HG02970 (cell line): ENCODE measurements at regions not wholly inside any gene's neighbourhood (a gene's known extent, or its start where the extent isn't known, plus 50 kb on each side); places are given as distances from the start of the nearest gene placed in this dataset.

ENCODE experiments used
- ATAC-seq: cut with Tn5 transposase; IDR thresholded peaks from one replicate; pipeline ENCODE4 v1.9.1; 2021; ENCODE audit warnings: mild to moderate bottlenecking, moderate library complexity, moderate number of reproducible peaks; ENCODE audit not compliant: unreplicated experiment, low FRiP score

GRCh38 chr20:21583486-21584168 is 69.8 kb upstream of the NKX2-2 start:
- no peak for ATAC-seq

- ATAC-seq, result no peak
These were observed 63.7 kb upstream of the NKX2-2 start for GRCh38 chr20:21577551-21577950.

GRCh38 chr20:21575981-21576740 is 62.3 kb upstream of the NKX2-2 start:
- no peak for ATAC-seq

- ATAC-seq, result no peak
These were observed 61.3 kb upstream of the NKX2-2 start for GRCh38 chr20:21575167-21575566.

DNA sequence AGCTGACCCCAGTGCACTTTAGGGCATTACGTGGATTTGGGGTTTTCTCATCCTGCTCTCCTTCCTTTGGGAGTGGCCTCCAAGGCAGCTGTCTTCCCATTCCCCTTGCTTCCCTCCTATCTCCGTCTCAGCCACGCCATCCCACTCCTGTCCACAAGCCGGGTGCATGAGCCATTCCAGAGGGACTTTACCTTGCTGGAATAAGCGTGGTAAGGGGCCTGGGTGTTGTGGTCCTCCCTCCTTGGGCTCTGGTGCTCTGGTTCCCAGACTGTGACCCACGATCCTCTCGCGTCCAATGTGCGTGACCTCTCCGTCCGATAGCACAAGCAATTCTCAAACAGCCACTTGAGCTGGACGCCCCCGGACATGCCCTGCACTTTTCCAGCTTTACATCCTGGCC is 60.6 kb upstream of the NKX2-2 start:
- no peak for ATAC-seq

DNA sequence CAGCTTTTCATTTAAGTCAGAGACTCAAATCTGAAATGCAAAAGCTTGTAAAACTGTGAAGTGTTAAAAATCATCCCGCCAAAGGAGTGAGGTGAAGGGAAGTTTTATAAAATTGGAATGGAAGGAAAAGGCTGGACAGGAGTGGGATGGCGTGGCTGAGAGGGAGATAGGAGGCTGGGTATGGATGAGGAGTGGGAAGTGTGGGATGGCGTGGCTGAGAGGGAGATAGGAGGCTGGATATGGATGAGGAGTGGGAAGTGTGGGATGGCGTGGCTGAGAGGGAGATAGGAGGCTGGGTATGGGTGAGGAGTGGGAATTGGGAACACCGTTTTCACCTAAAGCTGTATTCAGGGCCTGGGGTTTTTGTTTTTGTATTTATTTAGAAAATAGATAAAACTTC is 59.4 kb upstream of the NKX2-2 start:
- ATAC-seq, result no peak

DNA sequence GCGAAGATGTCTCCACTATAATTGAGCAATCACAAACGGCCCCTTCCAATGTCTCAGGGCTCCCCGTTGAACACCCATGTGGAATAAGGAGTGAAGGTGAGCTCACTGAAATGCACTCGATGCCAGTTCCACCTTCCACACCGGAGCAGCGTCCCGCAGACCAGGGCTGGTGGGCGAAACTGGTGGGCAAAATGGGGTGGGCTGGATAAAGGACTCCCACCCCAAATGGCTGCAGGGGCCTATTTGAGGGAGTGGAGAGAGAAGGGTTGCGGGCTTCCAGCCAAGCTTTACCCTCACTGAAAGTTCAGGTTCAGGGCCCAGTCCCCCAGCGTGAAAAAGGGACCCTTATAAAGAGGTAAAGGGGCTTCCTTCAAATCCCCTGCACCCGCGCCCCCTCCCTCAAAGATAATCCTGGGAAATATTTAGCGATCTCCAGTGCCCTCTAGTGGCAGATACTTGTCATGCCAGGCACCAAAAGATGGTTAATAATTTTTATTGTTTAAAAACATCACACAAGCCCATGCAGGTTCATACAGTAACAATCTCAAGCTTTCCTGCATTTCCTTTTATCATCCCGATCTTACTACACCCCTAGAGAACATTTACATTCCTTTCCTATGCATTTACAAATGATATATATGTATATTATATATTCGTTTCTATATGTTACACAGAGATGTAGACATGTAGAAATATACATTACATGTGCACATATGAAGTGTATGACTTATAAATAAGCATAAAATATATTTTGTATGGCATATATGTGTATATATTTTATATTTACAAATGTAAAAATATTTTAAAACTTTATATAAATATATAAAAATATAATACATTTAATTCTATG is 58.2 kb upstream of the NKX2-2 start:
- ATAC-seq, result no peak

GRCh38 chr20:21570285-21570992 is 56.6 kb upstream of the NKX2-2 start:
- no peak for ATAC-seq

- ATAC-seq, result no peak
These were observed 55.7 kb upstream of the NKX2-2 start for GRCh38 chr20:21569586-21569985.

GRCh38 chr20:21564127-21564773 is 50.4 kb upstream of the NKX2-2 start:
- no peak for ATAC-seq
